ENCODE measurements at regions not wholly inside any gene's neighbourhood (a gene's known extent, or its start where the extent isn't known, plus 50 kb on each side); places are given as distances from the start of the nearest gene placed in this dataset.
"Not testable (repeated sequence)": the region's sequence is repeated elsewhere in the genome, so short reads cannot be mapped to it uniquely, and the experiment has no call there.

DNA sequence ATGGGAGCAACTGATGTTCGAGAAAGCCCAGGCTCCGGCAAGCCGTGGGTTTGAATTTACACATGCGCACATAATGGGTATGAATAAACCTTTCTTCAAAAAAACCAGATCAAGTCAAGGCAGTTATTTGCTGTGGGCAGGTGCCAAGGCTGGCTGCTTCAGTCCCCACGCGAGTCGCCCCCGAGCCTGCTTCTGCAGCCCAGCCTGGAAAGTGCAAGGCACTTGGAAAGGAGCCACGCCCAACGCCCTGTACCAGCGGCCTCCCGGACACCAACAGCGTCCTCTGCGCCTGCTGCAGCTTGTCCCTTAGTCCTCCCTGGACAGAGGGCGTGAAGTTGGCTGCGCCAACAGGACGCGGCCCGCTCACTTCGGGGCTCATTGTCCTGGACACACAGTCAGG is 68.9 kb downstream of the KLF15 start:
- TF ChIP-seq, protein P1, sequence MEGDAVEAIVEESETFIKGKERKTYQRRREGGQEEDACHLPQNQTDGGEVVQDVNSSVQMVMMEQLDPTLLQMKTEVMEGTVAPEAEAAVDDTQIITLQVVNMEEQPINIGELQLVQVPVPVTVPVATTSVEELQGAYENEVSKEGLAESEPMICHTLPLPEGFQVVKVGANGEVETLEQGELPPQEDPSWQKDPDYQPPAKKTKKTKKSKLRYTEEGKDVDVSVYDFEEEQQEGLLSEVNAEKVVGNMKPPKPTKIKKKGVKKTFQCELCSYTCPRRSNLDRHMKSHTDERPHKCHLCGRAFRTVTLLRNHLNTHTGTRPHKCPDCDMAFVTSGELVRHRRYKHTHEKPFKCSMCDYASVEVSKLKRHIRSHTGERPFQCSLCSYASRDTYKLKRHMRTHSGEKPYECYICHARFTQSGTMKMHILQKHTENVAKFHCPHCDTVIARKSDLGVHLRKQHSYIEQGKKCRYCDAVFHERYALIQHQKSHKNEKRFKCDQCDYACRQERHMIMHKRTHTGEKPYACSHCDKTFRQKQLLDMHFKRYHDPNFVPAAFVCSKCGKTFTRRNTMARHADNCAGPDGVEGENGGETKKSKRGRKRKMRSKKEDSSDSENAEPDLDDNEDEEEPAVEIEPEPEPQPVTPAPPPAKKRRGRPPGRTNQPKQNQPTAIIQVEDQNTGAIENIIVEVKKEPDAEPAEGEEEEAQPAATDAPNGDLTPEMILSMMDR (IDR thresholded peaks at IDR 0.05): no peak
- Histone ChIP-seq H3K36me3 (no peaks in the 10 kb centered on the region), H3K27me3 (peaks cover 19% of the 10 kb centered on the region), H3K4me3 (no peak overlapping the region), H3K4me1 (peaks cover 5% of the 10 kb centered on the region), H3K27ac (no peak overlapping the region), H3K9ac (ENCODE audit: low read depth in 2 of 2, low read length in 2 of 2) (no peak overlapping the region), H3K9me3 (no peaks in the 10 kb centered on the region)
- DNase-seq: no peak
- intact Hi-C loops (cut with DNase I): no loop called here

DNA sequence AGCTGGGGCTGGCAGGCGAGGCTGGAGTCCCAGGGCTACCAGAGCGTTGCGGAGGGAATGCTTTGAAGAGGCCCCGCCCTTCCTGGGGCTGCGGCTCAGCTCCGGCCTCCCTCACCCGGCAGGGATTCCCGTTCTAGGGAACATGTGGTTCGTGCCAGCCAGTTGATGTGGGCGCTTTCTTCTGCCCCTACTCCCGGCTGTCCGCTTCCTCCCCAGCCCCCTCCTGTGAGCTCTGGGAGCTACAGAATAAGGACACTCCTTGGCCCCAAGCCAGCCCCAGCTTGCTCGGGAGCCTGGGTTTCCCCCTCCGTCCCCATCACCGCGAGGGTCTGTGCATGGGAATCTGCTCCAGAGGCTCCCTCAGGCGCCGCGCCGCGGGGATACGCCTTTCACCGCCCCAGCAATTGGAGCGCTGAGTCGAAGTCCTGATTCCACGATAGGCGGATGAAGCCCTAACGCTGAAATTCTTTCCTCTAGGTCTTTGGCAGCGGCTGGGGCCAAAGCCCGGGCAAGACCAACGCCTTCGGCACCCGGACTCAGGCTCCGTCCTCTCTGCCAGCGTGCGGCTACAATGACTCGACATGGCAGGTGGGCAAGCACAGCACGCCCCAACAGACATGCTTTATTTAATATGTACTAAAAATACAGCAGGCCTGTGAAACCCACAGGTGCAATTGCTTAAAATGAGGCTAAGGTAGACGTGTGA is 69.5 kb downstream of the KLF15 start:
- peaks cover 19% of the 10 kb centered on the region for H3K27me3 ChIP-seq
- DNase-seq: no peak
- H3K9me3 ChIP-seq: no peaks in the 10 kb centered on the region
- no peak overlapping the region for H3K27ac ChIP-seq
- intact Hi-C loops (cut with DNase I): no loop called here
- peak overlapping the region; percentile 31 for H3K4me3 ChIP-seq
- H3K36me3 ChIP-seq: no peaks in the 10 kb centered on the region
- peak overlapping the region in 1 of 2 donors; percentile 24 for H3K9ac ChIP-seq (ENCODE audit: low read depth in 2 of 2, low read length in 2 of 2)
- TF ChIP-seq, protein P1 (IDR thresholded peaks at IDR 0.05): no peak
- peaks cover 5% of the 10 kb centered on the region for H3K4me1 ChIP-seq

DNA sequence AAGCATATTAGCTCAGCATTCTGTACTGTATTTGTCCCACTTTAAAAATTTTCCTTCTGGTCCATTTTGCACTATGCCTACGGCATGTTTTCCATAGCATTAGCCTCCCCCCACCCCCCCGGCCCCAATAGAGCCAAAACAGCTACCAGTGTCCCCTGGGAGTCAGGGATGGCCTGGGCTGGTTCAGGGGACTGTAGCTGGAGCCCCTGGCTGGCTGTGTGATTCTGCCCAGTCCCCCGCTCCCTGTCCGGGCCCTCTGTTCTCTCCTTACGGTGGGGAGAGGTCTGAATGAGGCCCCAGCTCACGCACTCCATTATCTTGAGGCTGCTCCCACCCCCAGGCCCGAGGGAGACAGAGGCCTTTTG is 70.1 kb downstream of the KLF15 start:
- Histone ChIP-seq H3K27ac (no peak overlapping the region), H3K4me1 (peaks cover 5% of the 10 kb centered on the region), H3K27me3 (peaks cover 19% of the 10 kb centered on the region), H3K9me3 (no peaks in the 10 kb centered on the region), H3K9ac (ENCODE audit: low read depth in 2 of 2, low read length in 2 of 2) (peak overlapping the region in 1 of 2 donors; percentile 24), H3K4me3 (peak overlapping the region; percentile 31), H3K36me3 (no peaks in the 10 kb centered on the region)
- TF ChIP-seq, protein P1 (IDR thresholded peaks at IDR 0.05): no peak
- no peak for DNase-seq
- intact Hi-C loops (cut with DNase I): no loop called here

DNA sequence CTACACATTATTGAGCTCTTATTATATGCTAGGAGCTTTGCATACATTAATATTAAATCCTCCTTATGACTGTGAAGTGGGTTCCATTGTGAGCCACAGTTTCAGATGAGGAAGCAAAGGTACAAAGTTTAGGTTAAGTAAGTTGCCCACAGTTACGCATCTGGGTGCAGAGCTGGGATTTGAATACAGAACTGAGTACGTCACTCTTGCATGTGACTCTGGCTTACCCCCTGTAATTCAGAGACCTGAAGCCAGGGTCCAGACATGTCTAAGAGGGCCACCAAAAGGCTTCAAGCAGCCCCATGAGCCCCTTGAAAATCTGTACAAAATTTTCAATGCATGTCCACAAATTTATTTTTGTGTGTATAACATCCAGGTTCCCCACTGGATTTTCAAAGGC is 71.8 kb downstream of the KLF15 start:
- no peak for DNase-seq
- TF ChIP-seq, protein P1 (IDR thresholded peaks at IDR 0.05): no peak
- intact Hi-C loops (cut with DNase I): no loop called here
- Histone ChIP-seq H3K4me1 (peaks cover 5% of the 10 kb centered on the region), H3K36me3 (no peaks in the 10 kb centered on the region), H3K9ac (ENCODE audit: low read depth in 2 of 2, low read length in 2 of 2) (no peak overlapping the region), H3K9me3 (no peaks in the 10 kb centered on the region), H3K4me3 (no peak overlapping the region), H3K27me3 (peaks cover 19% of the 10 kb centered on the region), H3K27ac (no peak overlapping the region)

DNA sequence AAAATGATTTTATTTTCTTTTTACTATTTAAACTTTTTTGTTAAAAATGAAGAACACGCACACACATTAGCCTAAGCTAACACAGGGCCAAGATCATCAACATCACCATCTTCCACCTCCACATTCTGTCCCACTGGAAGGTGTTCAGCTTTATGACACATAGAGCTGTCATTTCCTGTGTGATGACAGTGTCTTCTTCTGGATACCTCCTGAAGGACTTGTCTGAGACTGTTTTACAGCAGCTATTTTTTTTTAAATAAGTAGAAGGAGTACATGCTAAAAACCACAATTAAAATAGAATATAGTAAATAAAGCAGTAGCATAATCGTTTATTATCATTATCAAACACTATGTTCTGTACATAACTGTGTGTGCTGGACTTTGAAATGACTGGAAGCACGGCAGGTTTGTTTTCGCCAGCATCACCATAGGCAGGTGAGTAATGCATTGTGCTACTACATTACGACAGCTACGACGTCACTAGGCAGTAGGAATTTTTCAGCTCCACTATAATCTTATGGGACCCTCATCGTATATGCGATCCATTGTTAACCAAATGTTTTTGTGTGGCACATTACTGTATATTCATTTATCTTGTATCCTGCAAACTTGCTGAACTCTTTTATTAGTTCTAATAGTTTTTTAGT is 72.8 kb downstream of the KLF15 start:
- H3K27ac ChIP-seq: no peak overlapping the region
- H3K36me3 ChIP-seq: no peaks in the 10 kb centered on the region
- DNase-seq: no peak
- H3K27me3 ChIP-seq: peaks cover 19% of the 10 kb centered on the region
- peaks cover 5% of the 10 kb centered on the region for H3K4me1 ChIP-seq
- H3K4me3 ChIP-seq: no peak overlapping the region
- intact Hi-C loops (cut with DNase I): no loop called here
- no peak overlapping the region for H3K9ac ChIP-seq (ENCODE audit: low read depth in 2 of 2, low read length in 2 of 2)
- no peaks in the 10 kb centered on the region for H3K9me3 ChIP-seq
- TF ChIP-seq, protein P1 (IDR thresholded peaks at IDR 0.05): no peak

DNA sequence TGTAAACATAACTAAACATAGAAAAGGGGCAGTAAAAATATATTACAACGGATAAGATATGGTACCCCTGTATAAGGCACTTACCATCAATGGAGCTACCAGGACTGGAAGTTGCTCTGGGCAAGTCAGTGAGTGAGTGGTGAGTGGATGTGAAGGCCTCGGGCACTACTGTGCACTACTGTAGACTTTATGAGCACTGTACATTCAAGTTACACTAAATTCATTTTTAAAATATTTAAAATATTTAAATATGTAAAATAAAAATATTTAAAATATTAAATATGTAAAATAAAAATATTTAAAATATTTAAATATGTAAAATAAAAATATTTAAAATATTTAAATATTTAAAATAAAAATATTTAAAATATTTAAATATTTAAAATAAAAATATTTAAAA is 73.6 kb downstream of the KLF15 start:
- intact Hi-C loops (cut with DNase I); DNase-seq; H3K4me1 ChIP-seq; H3K9ac ChIP-seq (ENCODE audit: low read depth in 2 of 2, low read length in 2 of 2); H3K36me3 ChIP-seq; H3K9me3 ChIP-seq; H3K4me3 ChIP-seq; H3K27ac ChIP-seq: not testable (repeated sequence)
- H3K27me3 ChIP-seq: peaks cover 16% of the 10 kb centered on the region
